ENCODE measurements at regions not wholly inside any gene's neighbourhood (a gene's known extent, or its start where the extent isn't known, plus 50 kb on each side); places are given as distances from the start of the nearest gene placed in this dataset.
A peak's percentile ranks its signal among the peaks of the same experiment; 100 is the strongest.

DNA sequence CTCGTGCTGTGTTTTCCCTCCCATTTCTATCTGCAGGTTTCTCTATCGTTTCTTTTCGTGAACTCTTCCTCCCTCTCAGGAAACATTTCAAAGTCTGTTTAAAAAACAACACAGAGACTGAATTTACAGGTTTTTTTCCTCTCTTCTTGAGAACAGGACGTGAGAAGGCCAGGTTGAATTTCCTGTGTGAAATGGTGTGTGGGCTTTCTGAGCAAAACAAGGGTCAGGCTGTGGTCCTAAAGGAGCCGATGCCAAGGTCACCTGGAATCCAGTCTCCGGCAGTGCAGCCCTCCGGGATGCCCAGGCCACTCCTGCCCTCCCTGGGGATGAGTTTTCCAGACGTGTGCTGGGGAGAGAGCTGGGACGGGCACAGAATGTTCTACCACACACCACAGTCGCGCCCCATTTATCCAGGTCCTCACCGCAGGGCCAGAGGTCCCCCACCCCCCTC is 62.7 kb upstream of the RUNX3 start:
- Histone ChIP-seq H3K9ac (ENCODE audit: insufficient read length) (no peak overlapping the region), H3K36me3 (ENCODE audit: insufficient read depth, low read length) (no peaks in the 10 kb centered on the region), H3K9me3 (ENCODE audit: low read depth, low read length) (no peaks in the 10 kb centered on the region), H3K27ac (no peak overlapping the region), H3K4me3 (no peak overlapping the region)
- TF ChIP-seq POLR2AphosphoS5 (IDR thresholded peaks at IDR 0.05; ENCODE audit: borderline replicate concordance, low read depth, low read length) = no peak
- TF ChIP-seq FOXP2 (optimal IDR thresholded peaks at IDR 0.05; ENCODE audit: control extremely low read depth, extremely low read length, insufficient read depth) = no peak
- no peak for TF ChIP-seq EZH2 (IDR thresholded peaks at IDR 0.05)
- no peak for DNase-seq (ENCODE audit: low read depth, low spot score)

DNA sequence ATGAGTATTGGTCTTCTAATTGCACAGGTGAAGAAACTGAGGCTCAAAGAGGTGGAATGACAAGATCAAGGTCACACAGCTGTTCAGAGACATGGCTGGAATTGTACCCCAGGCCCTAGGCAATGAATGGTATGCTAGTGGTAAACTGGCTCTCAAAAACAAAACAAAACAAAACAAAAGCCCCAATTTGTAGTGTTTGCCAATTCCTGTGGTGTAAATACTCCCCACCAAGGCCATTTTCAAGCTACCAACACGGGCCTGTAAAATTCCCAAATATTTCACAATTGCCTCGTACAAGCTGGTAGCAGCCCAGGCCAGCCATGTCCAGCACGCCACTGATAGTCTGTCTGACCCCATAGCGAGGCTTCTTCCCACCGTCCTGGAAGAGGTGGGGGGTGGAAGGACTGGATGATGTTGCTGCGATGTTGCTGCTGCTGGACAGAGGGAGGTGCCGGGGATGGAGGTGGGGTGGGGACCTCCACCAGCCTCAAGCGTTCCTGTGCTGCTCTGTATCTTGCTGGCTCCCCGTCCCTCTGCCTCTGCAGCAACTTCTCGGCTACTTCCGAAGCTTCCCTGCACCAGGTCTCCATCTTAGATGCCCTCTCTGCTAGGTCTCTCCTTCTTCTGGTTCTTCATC is 62.2 kb upstream of the RUNX3 start:
- no peak for DNase-seq (ENCODE audit: low read depth, low spot score)
- Histone ChIP-seq H3K27ac (no peak overlapping the region), H3K36me3 (ENCODE audit: insufficient read depth, low read length) (no peaks in the 10 kb centered on the region), H3K9me3 (ENCODE audit: low read depth, low read length) (no peaks in the 10 kb centered on the region), H3K9ac (ENCODE audit: insufficient read length) (no peak overlapping the region), H3K4me3 (no peak overlapping the region)
- TF ChIP-seq FOXP2 (optimal IDR thresholded peaks at IDR 0.05; ENCODE audit: control extremely low read depth, extremely low read length, insufficient read depth) (no peak), POLR2AphosphoS5 (IDR thresholded peaks at IDR 0.05; ENCODE audit: borderline replicate concordance, low read depth, low read length) (no peak), EZH2 (IDR thresholded peaks at IDR 0.05) (no peak)

DNA sequence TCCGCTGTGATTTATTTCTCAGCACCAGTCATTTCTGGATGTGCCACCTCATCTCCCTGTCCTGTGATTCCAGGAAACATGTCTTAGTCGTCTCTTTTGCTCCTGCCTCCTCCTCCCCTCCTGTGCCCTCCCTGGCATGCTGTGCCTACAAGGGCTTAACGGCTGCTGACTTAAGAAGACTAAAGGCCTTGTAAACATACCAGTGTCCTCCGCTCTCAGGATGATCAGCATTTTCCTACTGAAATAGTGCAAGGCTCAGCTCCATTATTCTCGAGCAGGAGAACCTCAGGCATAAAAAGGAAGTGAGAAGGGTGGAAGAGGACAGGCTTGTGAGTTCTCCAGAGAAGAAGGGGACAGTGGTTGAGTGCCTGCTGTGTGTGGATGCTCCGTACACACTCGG is 61.6 kb upstream of the RUNX3 start:
- Histone ChIP-seq H3K36me3 (ENCODE audit: insufficient read depth, low read length) (no peaks in the 10 kb centered on the region), H3K9ac (ENCODE audit: insufficient read length) (no peak overlapping the region), H3K4me3 (no peak overlapping the region), H3K9me3 (ENCODE audit: low read depth, low read length) (no peaks in the 10 kb centered on the region), H3K27ac (0 out of 2 replicates have a peak overlapping the region, but pooled peaks have one; percentile 13)
- no peak for TF ChIP-seq FOXP2 (optimal IDR thresholded peaks at IDR 0.05; ENCODE audit: control extremely low read depth, extremely low read length, insufficient read depth)
- TF ChIP-seq EZH2 (IDR thresholded peaks at IDR 0.05) = no peak
- TF ChIP-seq POLR2AphosphoS5 (IDR thresholded peaks at IDR 0.05; ENCODE audit: borderline replicate concordance, low read depth, low read length) = no peak
- no peak for DNase-seq (ENCODE audit: low read depth, low spot score)

DNA sequence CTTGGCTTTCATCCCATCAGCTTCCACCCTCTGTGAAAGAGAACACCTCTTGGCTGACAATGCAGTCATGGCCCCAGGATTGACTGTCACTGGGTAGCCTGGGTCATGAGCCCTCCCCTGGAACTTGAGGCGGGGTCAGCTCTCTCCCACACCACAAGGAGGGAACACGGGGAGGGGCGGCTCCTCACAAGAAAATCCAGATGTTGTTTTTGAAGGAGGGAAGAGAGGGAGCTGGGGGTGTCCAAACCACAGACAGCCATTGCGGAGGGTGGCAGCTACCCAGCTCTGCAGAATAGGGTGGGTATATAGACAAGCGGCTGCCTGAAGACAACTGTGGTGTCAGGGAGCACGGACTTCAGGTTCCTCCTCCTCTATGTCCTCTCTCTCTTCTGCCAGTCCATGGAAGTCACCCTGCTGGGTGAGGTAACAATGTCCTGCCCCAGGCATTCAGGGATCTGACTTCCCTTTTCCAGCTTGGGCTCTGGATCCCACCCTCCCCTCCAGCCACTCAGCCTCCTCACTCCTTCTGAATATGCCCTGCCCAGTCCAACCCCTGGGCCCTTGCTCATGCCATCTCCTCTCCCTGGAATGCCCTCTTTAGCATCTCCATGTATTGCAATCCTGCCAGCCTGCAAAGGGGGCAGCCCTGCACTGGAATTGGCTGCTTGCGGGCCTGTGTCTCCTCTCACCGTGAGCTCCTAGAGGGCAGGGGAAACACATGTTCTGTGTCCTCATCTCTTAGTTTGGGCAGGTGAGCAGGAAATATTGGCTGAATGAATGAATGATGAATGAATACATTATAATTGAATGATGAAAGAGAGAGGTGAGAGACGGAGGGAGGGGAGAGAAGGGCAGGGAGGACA is 60.9 kb upstream of the RUNX3 start:
- Histone ChIP-seq H3K4me3 (no peak overlapping the region), H3K27ac (no peak overlapping the region), H3K9me3 (ENCODE audit: low read depth, low read length) (no peaks in the 10 kb centered on the region), H3K36me3 (ENCODE audit: insufficient read depth, low read length) (no peaks in the 10 kb centered on the region), H3K9ac (ENCODE audit: insufficient read length) (no peak overlapping the region)
- no peak for TF ChIP-seq POLR2AphosphoS5 (IDR thresholded peaks at IDR 0.05; ENCODE audit: borderline replicate concordance, low read depth, low read length)
- TF ChIP-seq EZH2 (IDR thresholded peaks at IDR 0.05) = no peak
- no peak for TF ChIP-seq FOXP2 (optimal IDR thresholded peaks at IDR 0.05; ENCODE audit: control extremely low read depth, extremely low read length, insufficient read depth)
- DNase-seq (ENCODE audit: low read depth, low spot score) = no peak

DNA sequence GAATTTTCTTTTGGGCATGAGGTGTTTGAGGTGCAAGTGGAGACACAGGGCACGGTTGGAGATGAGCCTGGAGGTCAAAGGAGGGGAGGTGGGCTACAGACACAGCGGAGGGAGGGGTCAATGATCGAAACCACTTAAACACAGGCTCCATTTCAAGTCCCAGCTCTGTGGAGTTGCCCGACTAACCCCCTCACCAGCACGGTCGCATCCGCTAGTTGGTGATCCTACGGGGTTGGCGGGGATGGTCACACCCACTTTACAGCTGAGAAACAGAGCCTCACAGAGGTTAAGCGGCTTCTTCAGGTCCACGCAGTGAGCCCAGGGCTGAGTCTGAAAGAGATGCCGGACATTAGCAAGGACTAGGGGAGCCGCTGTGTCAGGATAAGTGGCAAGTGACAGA is 60.1 kb upstream of the RUNX3 start:
- TF ChIP-seq POLR2AphosphoS5 (IDR thresholded peaks at IDR 0.05; ENCODE audit: borderline replicate concordance, low read depth, low read length) (no peak), EZH2 (IDR thresholded peaks at IDR 0.05) (no peak), FOXP2 (optimal IDR thresholded peaks at IDR 0.05; ENCODE audit: control extremely low read depth, extremely low read length, insufficient read depth) (no peak)
- Histone ChIP-seq H3K27ac (no peak overlapping the region), H3K4me3 (no peak overlapping the region), H3K36me3 (ENCODE audit: insufficient read depth, low read length) (no peaks in the 10 kb centered on the region), H3K9me3 (ENCODE audit: low read depth, low read length) (no peaks in the 10 kb centered on the region), H3K9ac (ENCODE audit: insufficient read length) (no peak overlapping the region)
- DNase-seq (ENCODE audit: low read depth, low spot score) = no peak

DNA sequence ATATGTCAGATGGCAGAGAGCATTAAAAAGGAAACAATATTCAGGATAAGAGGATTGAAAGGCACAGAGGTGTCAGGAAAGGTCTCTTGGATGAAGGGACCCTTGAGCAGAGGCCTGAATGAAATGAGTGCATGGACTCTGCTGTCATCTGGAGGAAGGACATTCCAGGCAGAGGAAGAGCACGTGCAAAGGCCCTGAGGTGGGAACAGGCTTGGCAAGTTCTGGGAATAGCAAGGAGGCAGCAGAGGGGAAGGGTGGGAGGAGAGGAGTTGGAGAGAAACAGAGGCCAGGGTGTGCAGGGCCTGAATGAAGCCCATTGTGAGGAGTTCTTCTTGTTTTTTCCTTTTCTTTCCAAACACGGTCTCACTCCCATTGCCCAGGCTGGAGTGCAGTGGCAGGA is 59.0 kb upstream of the RUNX3 start:
- no peaks in the 10 kb centered on the region for H3K9me3 ChIP-seq (ENCODE audit: low read depth, low read length)
- H3K27ac ChIP-seq = no peak overlapping the region
- DNase-seq (ENCODE audit: low read depth, low spot score) = no peak
- no peak overlapping the region for H3K4me3 ChIP-seq
- TF ChIP-seq EZH2 (IDR thresholded peaks at IDR 0.05) (no peak), POLR2AphosphoS5 (IDR thresholded peaks at IDR 0.05; ENCODE audit: borderline replicate concordance, low read depth, low read length) (no peak), FOXP2 (optimal IDR thresholded peaks at IDR 0.05; ENCODE audit: control extremely low read depth, extremely low read length, insufficient read depth) (no peak)
- H3K9ac ChIP-seq (ENCODE audit: insufficient read length) = no peak overlapping the region
- H3K36me3 ChIP-seq (ENCODE audit: insufficient read depth, low read length) = no peaks in the 10 kb centered on the region

DNA sequence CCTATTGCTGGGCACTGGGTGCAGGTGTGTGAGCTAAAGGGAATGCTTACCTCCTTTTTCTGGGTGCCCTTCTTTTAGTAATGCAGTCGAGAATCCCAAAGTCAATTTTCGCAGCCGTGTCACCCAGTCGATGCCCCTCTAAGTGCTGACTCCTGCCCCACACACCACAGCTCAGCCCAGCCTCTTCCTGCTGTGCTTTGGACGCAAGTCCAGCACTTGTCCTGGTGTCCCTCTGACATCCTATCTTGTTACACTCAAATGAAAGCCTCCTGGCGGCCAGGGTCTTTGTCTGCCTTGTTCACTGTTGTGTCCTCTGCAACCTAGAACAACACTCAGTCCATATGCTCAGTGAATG is 58.5 kb upstream of the RUNX3 start:
- H3K9me3 ChIP-seq (ENCODE audit: low read depth, low read length) = no peaks in the 10 kb centered on the region
- DNase-seq (ENCODE audit: low read depth, low spot score) = no peak
- no peak overlapping the region for H3K27ac ChIP-seq
- TF ChIP-seq FOXP2 (optimal IDR thresholded peaks at IDR 0.05; ENCODE audit: control extremely low read depth, extremely low read length, insufficient read depth) (no peak), EZH2 (IDR thresholded peaks at IDR 0.05) (no peak), POLR2AphosphoS5 (IDR thresholded peaks at IDR 0.05; ENCODE audit: borderline replicate concordance, low read depth, low read length) (no peak)
- H3K36me3 ChIP-seq (ENCODE audit: insufficient read depth, low read length) = no peaks in the 10 kb centered on the region
- H3K4me3 ChIP-seq = no peak overlapping the region
- H3K9ac ChIP-seq (ENCODE audit: insufficient read length) = no peak overlapping the region

DNA sequence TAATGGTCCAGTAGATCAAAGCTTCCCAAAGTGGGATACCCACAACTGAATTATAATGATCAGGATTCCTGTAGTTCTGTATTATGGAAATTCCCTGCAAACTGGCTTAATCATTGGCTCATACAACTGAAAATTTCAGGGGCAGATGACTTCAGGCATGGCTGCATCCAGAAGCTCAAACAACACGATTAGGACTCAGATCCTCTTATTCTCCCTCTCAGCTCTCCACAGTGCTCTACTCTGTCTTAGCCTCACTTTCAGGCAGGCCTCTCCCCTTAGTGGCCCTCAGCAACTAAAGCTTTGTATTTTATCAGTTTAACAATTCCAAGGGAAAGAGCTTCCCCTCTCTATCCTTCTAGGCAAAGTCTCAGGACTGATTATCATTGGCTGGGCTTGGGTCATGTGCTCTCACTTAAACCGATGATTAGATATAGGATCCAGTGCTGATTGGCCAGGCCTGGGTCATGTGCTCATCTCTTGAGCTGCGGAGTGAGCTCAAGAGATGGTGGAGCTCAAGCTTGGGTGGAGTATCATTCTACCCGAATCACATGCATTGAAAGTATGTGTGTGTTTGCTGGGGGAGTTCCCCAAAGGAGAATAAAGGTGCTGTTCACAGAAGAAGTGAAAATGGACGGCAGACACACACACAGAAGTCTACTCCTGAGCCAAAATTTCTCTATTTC is 57.9 kb upstream of the RUNX3 start:
- H3K9me3 ChIP-seq (ENCODE audit: low read depth, low read length) = no peaks in the 10 kb centered on the region
- H3K9ac ChIP-seq (ENCODE audit: insufficient read length) = no peak overlapping the region
- no peak overlapping the region for H3K4me3 ChIP-seq
- H3K36me3 ChIP-seq (ENCODE audit: insufficient read depth, low read length) = no peaks in the 10 kb centered on the region
- no peak for DNase-seq (ENCODE audit: low read depth, low spot score)
- no peak overlapping the region for H3K27ac ChIP-seq
- no peak for TF ChIP-seq POLR2AphosphoS5 (IDR thresholded peaks at IDR 0.05; ENCODE audit: borderline replicate concordance, low read depth, low read length)
